ENCODE measurements at regions not wholly inside any gene's neighbourhood (a gene's known extent, or its start where the extent isn't known, plus 50 kb on each side); places are given as distances from the start of the nearest gene placed in this dataset.

- Histone ChIP-seq H3K27me3 (ENCODE audit: control insufficient read depth, insufficient read depth, low read length) (no peaks in the 10 kb centered on the region), H3K9me3 (replicated peaks; ENCODE audit: control insufficient read depth, low read depth, low read length) (no peaks in the 10 kb centered on the region), H3K4me1 (ENCODE audit: control insufficient read depth, insufficient read depth, low read length) (no peaks in the 10 kb centered on the region), H3K4me3 (ENCODE audit: low read length) (no peak overlapping the region), H3K36me3 (ENCODE audit: control insufficient read depth, insufficient read depth, low read length) (no peaks in the 10 kb centered on the region), H3K27ac (ENCODE audit: low read length) (no peak overlapping the region)
- WGBS (ENCODE audit: insufficient coverage): no CpG with 5 or more reads among the region's 3 CpGs
- no peak for DNase-seq
Observed at GRCh38 chr2:221063568-221063967, 508.5 kb downstream of the EPHA4 start.

- WGBS (ENCODE audit: insufficient coverage): no CpG with 5 or more reads among the region's 2 CpGs
- no peaks in the 10 kb centered on the region for H3K27me3 ChIP-seq (ENCODE audit: control insufficient read depth, insufficient read depth, low read length)
- no peak overlapping the region for H3K27ac ChIP-seq (ENCODE audit: low read length)
- DNase-seq: no peak
- no peak overlapping the region for H3K4me3 ChIP-seq (ENCODE audit: low read length)
- H3K4me1 ChIP-seq (ENCODE audit: control insufficient read depth, insufficient read depth, low read length): no peaks in the 10 kb centered on the region
- H3K9me3 ChIP-seq (replicated peaks; ENCODE audit: control insufficient read depth, low read depth, low read length): no peaks in the 10 kb centered on the region
- H3K36me3 ChIP-seq (ENCODE audit: control insufficient read depth, insufficient read depth, low read length): no peaks in the 10 kb centered on the region
Observed at GRCh38 chr2:221064058-221064854, 507.8 kb downstream of the EPHA4 start.

- H3K4me3 ChIP-seq (ENCODE audit: low read length): no peak overlapping the region
- WGBS (ENCODE audit: insufficient coverage): no CpG with 5 or more reads among the region's 3 CpGs
- no peaks in the 10 kb centered on the region for H3K4me1 ChIP-seq (ENCODE audit: control insufficient read depth, insufficient read depth, low read length)
- no peak overlapping the region for H3K27ac ChIP-seq (ENCODE audit: low read length)
- H3K9me3 ChIP-seq (replicated peaks; ENCODE audit: control insufficient read depth, low read depth, low read length): no peaks in the 10 kb centered on the region
- no peaks in the 10 kb centered on the region for H3K27me3 ChIP-seq (ENCODE audit: control insufficient read depth, insufficient read depth, low read length)
- DNase-seq: no peak
- no peaks in the 10 kb centered on the region for H3K36me3 ChIP-seq (ENCODE audit: control insufficient read depth, insufficient read depth, low read length)
Observed at GRCh38 chr2:221064880-221065279, 507.2 kb downstream of the EPHA4 start.

- Histone ChIP-seq H3K27ac (ENCODE audit: low read length) (no peak overlapping the region), H3K9me3 (replicated peaks; ENCODE audit: control insufficient read depth, low read depth, low read length) (peaks cover 9% of the 10 kb centered on the region), H3K27me3 (ENCODE audit: control insufficient read depth, insufficient read depth, low read length) (no peaks in the 10 kb centered on the region), H3K4me1 (ENCODE audit: control insufficient read depth, insufficient read depth, low read length) (no peaks in the 10 kb centered on the region), H3K36me3 (ENCODE audit: control insufficient read depth, insufficient read depth, low read length) (no peaks in the 10 kb centered on the region), H3K4me3 (ENCODE audit: low read length) (no peak overlapping the region)
- DNase-seq: no peak
Observed at GRCh38 chr2:221068123-221068522, 504.0 kb downstream of the EPHA4 start.

GRCh38 chr2:221070106-221070505, 502.0 kb downstream of the EPHA4 start:
- WGBS (ENCODE audit: insufficient coverage): no CpG with 5 or more reads among the region's 1 CpG

GRCh38 chr2:221073326-221074049, 498.6 kb downstream of the EPHA4 start:
- H3K4me3 ChIP-seq (ENCODE audit: low read length): no peak overlapping the region
- WGBS (ENCODE audit: insufficient coverage): no CpG with 5 or more reads among the region's 4 CpGs
- H3K27ac ChIP-seq (ENCODE audit: low read length): no peak overlapping the region
- no peaks in the 10 kb centered on the region for H3K4me1 ChIP-seq (ENCODE audit: control insufficient read depth, insufficient read depth, low read length)
- no peaks in the 10 kb centered on the region for H3K27me3 ChIP-seq (ENCODE audit: control insufficient read depth, insufficient read depth, low read length)
- peaks cover 9% of the 10 kb centered on the region for H3K9me3 ChIP-seq (replicated peaks; ENCODE audit: control insufficient read depth, low read depth, low read length)
- no peak for DNase-seq
- H3K36me3 ChIP-seq (ENCODE audit: control insufficient read depth, insufficient read depth, low read length): no peaks in the 10 kb centered on the region

More at GRCh38 chr2:221070106-221070505, 502.0 kb downstream of the EPHA4 start:
- H3K36me3 ChIP-seq (ENCODE audit: control insufficient read depth, insufficient read depth, low read length): no peaks in the 10 kb centered on the region
- no peaks in the 10 kb centered on the region for H3K4me1 ChIP-seq (ENCODE audit: control insufficient read depth, insufficient read depth, low read length)
- no peak overlapping the region for H3K4me3 ChIP-seq (ENCODE audit: low read length)
- no peaks in the 10 kb centered on the region for H3K27me3 ChIP-seq (ENCODE audit: control insufficient read depth, insufficient read depth, low read length)
- DNase-seq: no peak
- H3K9me3 ChIP-seq (replicated peaks; ENCODE audit: control insufficient read depth, low read depth, low read length): peaks cover 9% of the 10 kb centered on the region
- H3K27ac ChIP-seq (ENCODE audit: low read length): no peak overlapping the region

- Histone ChIP-seq H3K27ac (ENCODE audit: low read length) (no peak overlapping the region), H3K27me3 (ENCODE audit: control insufficient read depth, insufficient read depth, low read length) (no peaks in the 10 kb centered on the region), H3K4me1 (ENCODE audit: control insufficient read depth, insufficient read depth, low read length) (no peaks in the 10 kb centered on the region), H3K36me3 (ENCODE audit: control insufficient read depth, insufficient read depth, low read length) (no peaks in the 10 kb centered on the region), H3K9me3 (replicated peaks; ENCODE audit: control insufficient read depth, low read depth, low read length) (peaks cover 9% of the 10 kb centered on the region), H3K4me3 (ENCODE audit: low read length) (no peak overlapping the region)
- WGBS (ENCODE audit: insufficient coverage): no CpG with 5 or more reads among the region's 4 CpGs
- no peak for DNase-seq
Observed at GRCh38 chr2:221074238-221074637, 497.9 kb downstream of the EPHA4 start.

GRCh38 chr2:221075203-221075602, 496.9 kb downstream of the EPHA4 start:
- H3K9me3 ChIP-seq (replicated peaks; ENCODE audit: control insufficient read depth, low read depth, low read length): peaks cover 7% of the 10 kb centered on the region
- H3K27ac ChIP-seq (ENCODE audit: low read length): no peak overlapping the region
- H3K4me1 ChIP-seq (ENCODE audit: control insufficient read depth, insufficient read depth, low read length): no peaks in the 10 kb centered on the region
- H3K4me3 ChIP-seq (ENCODE audit: low read length): no peak overlapping the region
- H3K27me3 ChIP-seq (ENCODE audit: control insufficient read depth, insufficient read depth, low read length): no peaks in the 10 kb centered on the region
- WGBS (ENCODE audit: insufficient coverage): no CpG with 5 or more reads among the region's 3 CpGs
- H3K36me3 ChIP-seq (ENCODE audit: control insufficient read depth, insufficient read depth, low read length): no peaks in the 10 kb centered on the region
- peak; percentile 15 for DNase-seq

- no peaks in the 10 kb centered on the region for H3K9me3 ChIP-seq (replicated peaks; ENCODE audit: control insufficient read depth, low read depth, low read length)
- H3K4me1 ChIP-seq (ENCODE audit: control insufficient read depth, insufficient read depth, low read length): no peaks in the 10 kb centered on the region
- H3K36me3 ChIP-seq (ENCODE audit: control insufficient read depth, insufficient read depth, low read length): no peaks in the 10 kb centered on the region
- WGBS (ENCODE audit: insufficient coverage): 86% methylated on average over 3 of the region's 3 CpGs
- H3K4me3 ChIP-seq (ENCODE audit: low read length): no peak overlapping the region
- H3K27ac ChIP-seq (ENCODE audit: low read length): no peak overlapping the region
- DNase-seq: no peak
- H3K27me3 ChIP-seq (ENCODE audit: control insufficient read depth, insufficient read depth, low read length): no peaks in the 10 kb centered on the region
Observed at GRCh38 chr2:221077251-221077650, 494.9 kb downstream of the EPHA4 start.

- WGBS (ENCODE audit: insufficient coverage): no CpG with 5 or more reads among the region's 3 CpGs
- no peaks in the 10 kb centered on the region for H3K9me3 ChIP-seq (replicated peaks; ENCODE audit: control insufficient read depth, low read depth, low read length)
- H3K4me1 ChIP-seq (ENCODE audit: control insufficient read depth, insufficient read depth, low read length): no peaks in the 10 kb centered on the region
- no peak overlapping the region for H3K4me3 ChIP-seq (ENCODE audit: low read length)
- no peaks in the 10 kb centered on the region for H3K36me3 ChIP-seq (ENCODE audit: control insufficient read depth, insufficient read depth, low read length)
- no peaks in the 10 kb centered on the region for H3K27me3 ChIP-seq (ENCODE audit: control insufficient read depth, insufficient read depth, low read length)
- DNase-seq: no peak
- H3K27ac ChIP-seq (ENCODE audit: low read length): no peak overlapping the region
Observed at GRCh38 chr2:221077799-221078198, 494.3 kb downstream of the EPHA4 start.

Measured in muscle of leg (tissue), 3 donors.